ENCODE measurements at regions not wholly inside any gene's neighbourhood (a gene's known extent, or its start where the extent isn't known, plus 50 kb on each side); places are given as distances from the start of the nearest gene placed in this dataset.

- H3K4me2 ChIP-seq (ENCODE audit: low read length) = no peak overlapping the region
- H3K27ac ChIP-seq (ENCODE audit: low read depth, low read length, poor library complexity, severe bottlenecking) = no peak overlapping the region
These were observed 753.3 kb upstream of the MARCKS start for GRCh38 chr6:113103634-113104361.

DNA sequence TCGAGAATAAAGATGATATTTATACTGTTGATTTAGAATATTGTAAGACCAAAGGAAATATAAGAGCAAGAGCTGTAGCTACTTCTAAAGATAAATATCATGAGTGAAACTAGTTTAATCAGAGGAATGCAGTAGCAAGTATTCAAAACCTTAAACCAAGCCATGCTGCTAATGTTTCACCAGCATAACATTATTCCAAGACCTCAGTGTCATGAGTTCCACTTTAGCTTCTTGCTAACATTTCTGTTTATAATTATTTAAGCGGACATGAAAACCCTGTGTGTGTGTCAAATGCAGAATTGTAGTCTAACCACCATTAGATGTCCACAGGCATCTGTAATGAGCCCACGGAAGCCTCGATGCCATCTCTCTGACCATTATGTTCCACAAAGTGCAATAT lies 752.6 kb upstream of the MARCKS start:
- no peaks in the 10 kb centered on the region for H3K79me2 ChIP-seq (ENCODE audit: insufficient read depth, low read length)
- H3K4me3 ChIP-seq (ENCODE audit: low read depth, low read length, poor library complexity, severe bottlenecking) = no peak overlapping the region
- no peak overlapping the region for H3K9ac ChIP-seq (ENCODE audit: low read length)
- no peaks in the 10 kb centered on the region for H3K9me2 ChIP-seq (ENCODE audit: low read depth, low read length)
- H2AFZ ChIP-seq (ENCODE audit: low read length) = no peak overlapping the region
- no peaks in the 10 kb centered on the region for H3K4me1 ChIP-seq (ENCODE audit: insufficient read depth, low read length, severe bottlenecking)
- H4K20me1 ChIP-seq (ENCODE audit: insufficient read depth, low read length) = no peaks in the 10 kb centered on the region
- no peak overlapping the region for H3K27ac ChIP-seq (ENCODE audit: low read depth, low read length, poor library complexity, severe bottlenecking)
- H3K36me3 ChIP-seq (ENCODE audit: insufficient read depth, low read length) = no peaks in the 10 kb centered on the region
- TF ChIP-seq, protein P1, sequence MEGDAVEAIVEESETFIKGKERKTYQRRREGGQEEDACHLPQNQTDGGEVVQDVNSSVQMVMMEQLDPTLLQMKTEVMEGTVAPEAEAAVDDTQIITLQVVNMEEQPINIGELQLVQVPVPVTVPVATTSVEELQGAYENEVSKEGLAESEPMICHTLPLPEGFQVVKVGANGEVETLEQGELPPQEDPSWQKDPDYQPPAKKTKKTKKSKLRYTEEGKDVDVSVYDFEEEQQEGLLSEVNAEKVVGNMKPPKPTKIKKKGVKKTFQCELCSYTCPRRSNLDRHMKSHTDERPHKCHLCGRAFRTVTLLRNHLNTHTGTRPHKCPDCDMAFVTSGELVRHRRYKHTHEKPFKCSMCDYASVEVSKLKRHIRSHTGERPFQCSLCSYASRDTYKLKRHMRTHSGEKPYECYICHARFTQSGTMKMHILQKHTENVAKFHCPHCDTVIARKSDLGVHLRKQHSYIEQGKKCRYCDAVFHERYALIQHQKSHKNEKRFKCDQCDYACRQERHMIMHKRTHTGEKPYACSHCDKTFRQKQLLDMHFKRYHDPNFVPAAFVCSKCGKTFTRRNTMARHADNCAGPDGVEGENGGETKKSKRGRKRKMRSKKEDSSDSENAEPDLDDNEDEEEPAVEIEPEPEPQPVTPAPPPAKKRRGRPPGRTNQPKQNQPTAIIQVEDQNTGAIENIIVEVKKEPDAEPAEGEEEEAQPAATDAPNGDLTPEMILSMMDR (IDR thresholded peaks at IDR 0.05; ENCODE audit: low read length) = no peak
- no peak for TF ChIP-seq EZH2 (IDR thresholded peaks at IDR 0.05; ENCODE audit: borderline replicate concordance, low read length)
- no peaks in the 10 kb centered on the region for H3F3A ChIP-seq (ENCODE audit: insufficient read depth, low read length)
- H3K9me3 ChIP-seq (ENCODE audit: low read length) = no peaks in the 10 kb centered on the region
- no peak overlapping the region for H3K4me2 ChIP-seq (ENCODE audit: low read length)
- no peaks in the 10 kb centered on the region for H3K27me3 ChIP-seq (ENCODE audit: insufficient read depth, low read length)

More at GRCh38 chr6:113103634-113104361, 753.3 kb upstream of the MARCKS start:
- Histone ChIP-seq H3K9me3 (ENCODE audit: low read length) (no peaks in the 10 kb centered on the region), H3K4me1 (ENCODE audit: insufficient read depth, low read length, severe bottlenecking) (no peaks in the 10 kb centered on the region), H3K4me3 (ENCODE audit: low read depth, low read length, poor library complexity, severe bottlenecking) (no peak overlapping the region), H3K79me2 (ENCODE audit: insufficient read depth, low read length) (no peaks in the 10 kb centered on the region), H3F3A (ENCODE audit: insufficient read depth, low read length) (no peaks in the 10 kb centered on the region), H3K9ac (ENCODE audit: low read length) (no peak overlapping the region), H3K36me3 (ENCODE audit: insufficient read depth, low read length) (no peaks in the 10 kb centered on the region), H3K9me2 (ENCODE audit: low read depth, low read length) (no peaks in the 10 kb centered on the region), H3K27me3 (ENCODE audit: insufficient read depth, low read length) (no peaks in the 10 kb centered on the region), H2AFZ (ENCODE audit: low read length) (no peak overlapping the region), H4K20me1 (ENCODE audit: insufficient read depth, low read length) (no peaks in the 10 kb centered on the region)
- no peak for TF ChIP-seq EZH2 (IDR thresholded peaks at IDR 0.05; ENCODE audit: borderline replicate concordance, low read length)
- TF ChIP-seq, protein P1 (IDR thresholded peaks at IDR 0.05; ENCODE audit: low read length) = no peak

DNA sequence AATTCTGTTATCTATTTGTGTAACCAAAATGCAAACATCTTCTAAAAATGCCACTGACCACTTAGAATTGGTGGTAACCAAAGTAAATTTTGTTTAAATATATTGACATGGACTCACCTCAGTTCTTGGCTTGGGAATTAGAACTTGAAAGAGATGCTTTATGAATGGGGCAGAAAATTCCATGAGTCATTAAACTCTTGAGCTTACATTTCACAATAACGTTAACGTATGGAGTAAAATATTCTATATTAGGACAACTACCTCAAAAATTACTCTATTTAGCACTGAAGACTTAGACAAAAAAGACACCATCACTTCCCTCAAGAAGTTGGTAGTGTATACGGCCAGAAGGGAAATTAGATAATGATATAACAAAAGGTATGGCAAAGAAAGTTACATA lies 752.2 kb upstream of the MARCKS start:
- H3K36me3 ChIP-seq (ENCODE audit: insufficient read depth, low read length) = no peaks in the 10 kb centered on the region
- no peak for TF ChIP-seq EZH2 (IDR thresholded peaks at IDR 0.05; ENCODE audit: borderline replicate concordance, low read length)
- TF ChIP-seq, protein P1 (IDR thresholded peaks at IDR 0.05; ENCODE audit: low read length) = no peak
- H3K4me3 ChIP-seq (ENCODE audit: low read depth, low read length, poor library complexity, severe bottlenecking) = no peak overlapping the region
- no peaks in the 10 kb centered on the region for H3F3A ChIP-seq (ENCODE audit: insufficient read depth, low read length)
- no peaks in the 10 kb centered on the region for H4K20me1 ChIP-seq (ENCODE audit: insufficient read depth, low read length)
- no peaks in the 10 kb centered on the region for H3K9me2 ChIP-seq (ENCODE audit: low read depth, low read length)
- H3K27me3 ChIP-seq (ENCODE audit: insufficient read depth, low read length) = no peaks in the 10 kb centered on the region
- H3K4me2 ChIP-seq (ENCODE audit: low read length) = no peak overlapping the region
- H3K9me3 ChIP-seq (ENCODE audit: low read length) = no peaks in the 10 kb centered on the region
- no peak overlapping the region for H3K9ac ChIP-seq (ENCODE audit: low read length)
- H3K79me2 ChIP-seq (ENCODE audit: insufficient read depth, low read length) = no peaks in the 10 kb centered on the region
- no peaks in the 10 kb centered on the region for H3K4me1 ChIP-seq (ENCODE audit: insufficient read depth, low read length, severe bottlenecking)
- no peak overlapping the region for H2AFZ ChIP-seq (ENCODE audit: low read length)
- H3K27ac ChIP-seq (ENCODE audit: low read depth, low read length, poor library complexity, severe bottlenecking) = no peak overlapping the region
